Neural cell (in vitro differentiated cells): ENCODE measurements at regions not wholly inside any gene's neighbourhood (a gene's known extent, or its start where the extent isn't known, plus 50 kb on each side); places are given as distances from the start of the nearest gene placed in this dataset.

ENCODE experiments used
- H2AFZ ChIP-seq: fragments of 200-600, 300-800 bp; sonication (generic), shearing (Covaris generic); 2 replicates; pipeline ENCODE4 v1.6.0; 2014; ENCODE audit warnings: low read depth, mild to moderate bottlenecking, antibody characterized with exemption, low read length, moderate library complexity
- H3F3A ChIP-seq: fragments of 200-600 bp; shearing (Covaris generic); 2 replicates; pipeline ENCODE4 v1.6.1; 2016; ENCODE audit warnings: mild to moderate bottlenecking, moderate library complexity, mixed read lengths, antibody characterized with exemption, low read length; ENCODE audit not compliant: insufficient read depth, poor library complexity, severe bottlenecking
- H3K27ac ChIP-seq: fragments of 200-600, 300-800 bp; sonication (generic), shearing (Covaris generic); 2 replicates; pipeline ENCODE4 v1.5.1; 2014; ENCODE audit warnings: mild to moderate bottlenecking, low read length, moderate library complexity
- H3K27me3 ChIP-seq: fragments of 300-800, 200-600 bp; sonication (generic), shearing (Covaris generic); 2 replicates; pipeline ENCODE4 v1.6.0; 2014; ENCODE audit warnings: mild to moderate bottlenecking, low read depth, low read length, moderate library complexity; ENCODE audit not compliant: insufficient read depth
- H3K36me3 ChIP-seq: fragments of 300-800, 200-600 bp; sonication (generic), shearing (Covaris generic); 2 replicates; pipeline ENCODE4 v1.5.1; 2014; ENCODE audit warnings: mild to moderate bottlenecking, antibody characterized with exemption, low read length, moderate library complexity; ENCODE audit not compliant: insufficient read depth
- H3K4me2 ChIP-seq: fragments of 300-800, 200-600 bp; sonication (generic), shearing (Covaris generic); 2 replicates; pipeline ENCODE4 v1.6.0; 2014; ENCODE audit warnings: mild to moderate bottlenecking, low read length
- H3K4me3 ChIP-seq: fragments of 300-800, 200-600 bp; sonication (generic), shearing (Covaris generic); 2 replicates; pipeline ENCODE4 v1.5.1; 2014; ENCODE audit warnings: mild to moderate bottlenecking, low read length, moderate library complexity
- H3K79me2 ChIP-seq: fragments of 200-600 bp; shearing (Covaris generic); replicated peaks from 2 replicates; pipeline ENCODE4 v1.6.0; 2014; ENCODE audit warnings: mild to moderate bottlenecking, low read length, moderate library complexity; ENCODE audit not compliant: insufficient read depth
- H3K9ac ChIP-seq: fragments of 300-800, 200-600 bp; sonication (generic), shearing (Covaris generic); 2 replicates; pipeline ENCODE4 v1.6.1; 2016; ENCODE audit warnings: mild to moderate bottlenecking, low read length, mixed read lengths
- H3K9me2 ChIP-seq: fragments of 200-600 bp; shearing (Covaris generic); 2 replicates; pipeline ENCODE4 v1.6.1; 2016; ENCODE audit warnings: mild to moderate bottlenecking, low read length, mixed read lengths; ENCODE audit not compliant: insufficient read depth
- H3K9me3 ChIP-seq: fragments of 200-600, 300-800 bp; sonication (generic), shearing (Covaris generic); 2 replicates; pipeline ENCODE4 v1.6.1; 2016; ENCODE audit warnings: mild to moderate bottlenecking, mixed run types, low read length, moderate library complexity, mixed read lengths
- H4K20me1 ChIP-seq: fragments of 200-600 bp; shearing (Covaris generic); 2 replicates; pipeline ENCODE4 v1.6.1; 2016; ENCODE audit warnings: mild to moderate bottlenecking, mixed run types; ENCODE audit not compliant: insufficient read depth
- CTCF ChIP-seq: fragments of 450-650 bp; IDR thresholded peaks from 2 replicates; pipeline ENCODE4 v1.5.1; 2014; ENCODE audit warnings: antibody characterized with exemption, mild to moderate bottlenecking, moderate library complexity; ENCODE audit not compliant: poor library complexity, severe bottlenecking
- EP300 ChIP-seq: fragments of 450-650 bp; conservative IDR thresholded peaks from 2 replicates; pipeline ENCODE4 v1.6.1; 2014; ENCODE audit warnings: antibody characterized with exemption, mild to moderate bottlenecking, moderate library complexity; ENCODE audit not compliant: poor library complexity, severe bottlenecking
- EZH2 ChIP-seq: fragments of 200-600, 300-800 bp; shearing (Covaris generic), sonication (generic); IDR thresholded peaks from 2 replicates; pipeline ENCODE4 v1.6.1; 2014; ENCODE audit warnings: antibody characterized with exemption, low read length, borderline replicate concordance, mild to moderate bottlenecking; ENCODE audit not compliant: insufficient read depth, poor library complexity, severe bottlenecking
- MXI1 ChIP-seq: fragments of 450-650 bp; conservative IDR thresholded peaks from 2 replicates; pipeline ENCODE4 v1.6.1; 2014; ENCODE audit warnings: antibody characterized with exemption, mild to moderate bottlenecking; ENCODE audit not compliant: poor library complexity, severe bottlenecking
- POLR2AphosphoS5 ChIP-seq: IDR thresholded peaks from 2 replicates; pipeline ENCODE4 v1.6.1; 2012
- RAD21 ChIP-seq: fragments of 450-650 bp; conservative IDR thresholded peaks from 2 replicates; pipeline ENCODE4 v1.6.1; 2014; ENCODE audit warnings: antibody characterized with exemption, mild to moderate bottlenecking, moderate library complexity
- SMC3 ChIP-seq: fragments of 450-650 bp; conservative IDR thresholded peaks from 2 replicates; pipeline ENCODE4 v1.6.1; 2014; ENCODE audit warnings: antibody characterized with exemption, mild to moderate bottlenecking, moderate library complexity; ENCODE audit not compliant: poor library complexity
- TAF1 ChIP-seq: IDR thresholded peaks from 2 replicates; pipeline ENCODE4 v1.6.1; 2012; ENCODE audit warnings: low read depth
- TF ChIP-seq, protein P1 (sequence below): IDR thresholded peaks from 2 replicates; pipeline ENCODE4 v1.6.1; 2012; ENCODE audit warnings: borderline replicate concordance

- H2AFZ ChIP-seq = no peak overlapping the region
- H3K79me2 ChIP-seq = no peaks in the 10 kb centered on the region
- no peaks in the 10 kb centered on the region for H3F3A ChIP-seq
- H3K4me2 ChIP-seq = no peak overlapping the region
- H3K27ac ChIP-seq = no peak overlapping the region
- no peaks in the 10 kb centered on the region for H3K9me2 ChIP-seq
- H3K9ac ChIP-seq = no peak overlapping the region
- H3K9me3 ChIP-seq = no peaks in the 10 kb centered on the region
- H3K36me3 ChIP-seq = no peaks in the 10 kb centered on the region
- H4K20me1 ChIP-seq = no peaks in the 10 kb centered on the region
- no peak for TF ChIP-seq SMC3
- TF ChIP-seq TAF1 = no peak
- TF ChIP-seq, protein P1, sequence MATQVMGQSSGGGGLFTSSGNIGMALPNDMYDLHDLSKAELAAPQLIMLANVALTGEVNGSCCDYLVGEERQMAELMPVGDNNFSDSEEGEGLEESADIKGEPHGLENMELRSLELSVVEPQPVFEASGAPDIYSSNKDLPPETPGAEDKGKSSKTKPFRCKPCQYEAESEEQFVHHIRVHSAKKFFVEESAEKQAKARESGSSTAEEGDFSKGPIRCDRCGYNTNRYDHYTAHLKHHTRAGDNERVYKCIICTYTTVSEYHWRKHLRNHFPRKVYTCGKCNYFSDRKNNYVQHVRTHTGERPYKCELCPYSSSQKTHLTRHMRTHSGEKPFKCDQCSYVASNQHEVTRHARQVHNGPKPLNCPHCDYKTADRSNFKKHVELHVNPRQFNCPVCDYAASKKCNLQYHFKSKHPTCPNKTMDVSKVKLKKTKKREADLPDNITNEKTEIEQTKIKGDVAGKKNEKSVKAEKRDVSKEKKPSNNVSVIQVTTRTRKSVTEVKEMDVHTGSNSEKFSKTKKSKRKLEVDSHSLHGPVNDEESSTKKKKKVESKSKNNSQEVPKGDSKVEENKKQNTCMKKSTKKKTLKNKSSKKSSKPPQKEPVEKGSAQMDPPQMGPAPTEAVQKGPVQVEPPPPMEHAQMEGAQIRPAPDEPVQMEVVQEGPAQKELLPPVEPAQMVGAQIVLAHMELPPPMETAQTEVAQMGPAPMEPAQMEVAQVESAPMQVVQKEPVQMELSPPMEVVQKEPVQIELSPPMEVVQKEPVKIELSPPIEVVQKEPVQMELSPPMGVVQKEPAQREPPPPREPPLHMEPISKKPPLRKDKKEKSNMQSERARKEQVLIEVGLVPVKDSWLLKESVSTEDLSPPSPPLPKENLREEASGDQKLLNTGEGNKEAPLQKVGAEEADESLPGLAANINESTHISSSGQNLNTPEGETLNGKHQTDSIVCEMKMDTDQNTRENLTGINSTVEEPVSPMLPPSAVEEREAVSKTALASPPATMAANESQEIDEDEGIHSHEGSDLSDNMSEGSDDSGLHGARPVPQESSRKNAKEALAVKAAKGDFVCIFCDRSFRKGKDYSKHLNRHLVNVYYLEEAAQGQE = no peak
- TF ChIP-seq EP300 = no peak
- TF ChIP-seq MXI1 = no peak
- TF ChIP-seq POLR2AphosphoS5 = no peak
- no peak for TF ChIP-seq CTCF
- no peak for TF ChIP-seq EZH2
- no peak for TF ChIP-seq RAD21
- no peak overlapping the region for H3K4me3 ChIP-seq
- H3K27me3 ChIP-seq = no peaks in the 10 kb centered on the region
These were observed 688.6 kb upstream of the ZNF385D start for GRCh38 chr3:22439626-22440025.

DNA sequence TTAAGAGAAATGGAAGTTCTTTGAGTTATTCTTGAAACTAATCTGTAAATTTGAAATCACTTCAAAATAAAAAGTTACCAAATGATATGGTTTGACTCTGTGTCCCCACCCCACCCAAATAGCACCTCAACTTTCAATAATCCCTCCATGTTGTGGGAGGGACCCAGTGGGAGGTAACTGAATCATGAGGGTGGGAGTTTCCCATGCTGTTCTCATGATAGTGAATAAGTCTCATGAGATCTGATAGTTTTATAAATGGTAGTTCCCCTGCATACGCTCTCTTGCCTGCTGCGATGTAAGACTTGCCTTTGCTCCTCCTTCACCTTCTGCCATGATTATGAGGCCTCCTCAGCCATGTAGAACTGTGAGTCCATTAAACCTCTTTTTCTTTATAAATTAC lies 690.7 kb upstream of the ZNF385D start:
- no peak for TF ChIP-seq CTCF
- TF ChIP-seq RAD21 = no peak
- no peak for TF ChIP-seq TAF1
- no peak for TF ChIP-seq SMC3
- TF ChIP-seq EZH2 = no peak
- no peak for TF ChIP-seq EP300
- no peak for TF ChIP-seq MXI1
- TF ChIP-seq POLR2AphosphoS5 = no peak
- TF ChIP-seq, protein P1 = no peak
- no peaks in the 10 kb centered on the region for H3K9me3 ChIP-seq
- H3K4me3 ChIP-seq = no peak overlapping the region

More for the DNA sequence above, 690.7 kb upstream of the ZNF385D start:
- H3K36me3 ChIP-seq = no peaks in the 10 kb centered on the region
- H3F3A ChIP-seq = no peaks in the 10 kb centered on the region
- no peaks in the 10 kb centered on the region for H4K20me1 ChIP-seq
- H3K4me2 ChIP-seq = no peak overlapping the region
- H3K27ac ChIP-seq = no peak overlapping the region
- H3K27me3 ChIP-seq = no peaks in the 10 kb centered on the region
- no peaks in the 10 kb centered on the region for H3K9me2 ChIP-seq
- no peak overlapping the region for H2AFZ ChIP-seq
- no peaks in the 10 kb centered on the region for H3K79me2 ChIP-seq
- H3K9ac ChIP-seq = no peak overlapping the region
